CD4-positive, alpha-beta T cell treated with Interleukin-2 at 100 ng/mL for 4 hours (primary cell): ENCODE measurements at regions not wholly inside any gene's neighbourhood (a gene's known extent, or its start where the extent isn't known, plus 50 kb on each side); places are given as distances from the start of the nearest gene placed in this dataset.

Experiments used
- DNase-seq: peaks from one replicate; pipeline ENCODE4 v3.0.0-alpha.2; 2020; ENCODE audit warnings: low spot score

GRCh38 chr10:78859769-78860168, 209.0 kb upstream of the ZMIZ1 start:
- DNase-seq = no peak

GRCh38 chr10:78860260-78860914, 208.4 kb upstream of the ZMIZ1 start:
- no peak for DNase-seq

GRCh38 chr10:78861529-78862327, 207.0 kb upstream of the ZMIZ1 start:
- DNase-seq = no peak

- no peak for DNase-seq
These were observed 206.5 kb upstream of the ZMIZ1 start for GRCh38 chr10:78862328-78862640.

GRCh38 chr10:78863140-78863905, 205.4 kb upstream of the ZMIZ1 start:
- no peak for DNase-seq

- DNase-seq = no peak
These were observed 204.9 kb upstream of the ZMIZ1 start for GRCh38 chr10:78863906-78864239.

- no peak for DNase-seq
These were observed 203.8 kb upstream of the ZMIZ1 start for GRCh38 chr10:78864761-78865537.

- DNase-seq = no peak
These were observed 203.3 kb upstream of the ZMIZ1 start for GRCh38 chr10:78865538-78865875.

- DNase-seq = no peak
These were observed 202.6 kb upstream of the ZMIZ1 start for GRCh38 chr10:78865931-78866717.

GRCh38 chr10:78866731-78867554, 201.8 kb upstream of the ZMIZ1 start:
- DNase-seq = no peak

GRCh38 chr10:78867555-78867939, 201.2 kb upstream of the ZMIZ1 start:
- no peak for DNase-seq

- no peak for DNase-seq
These were observed 200.7 kb upstream of the ZMIZ1 start for GRCh38 chr10:78868048-78868447.

- no peak for DNase-seq
These were observed 200.3 kb upstream of the ZMIZ1 start for GRCh38 chr10:78868456-78868855.

- DNase-seq = no peak
These were observed 199.9 kb upstream of the ZMIZ1 start for GRCh38 chr10:78868861-78869260.

- DNase-seq = no peak
These were observed 199.0 kb upstream of the ZMIZ1 start for GRCh38 chr10:78869508-78870454.

GRCh38 chr10:78870458-78870857, 198.3 kb upstream of the ZMIZ1 start:
- DNase-seq = no peak

GRCh38 chr10:78871796-78872195, 197.0 kb upstream of the ZMIZ1 start:
- DNase-seq = no peak

- DNase-seq = no peak
These were observed 195.4 kb upstream of the ZMIZ1 start for GRCh38 chr10:78873413-78873812.

- no peak for DNase-seq
These were observed 193.4 kb upstream of the ZMIZ1 start for GRCh38 chr10:78875331-78875877.
